HUES64 (cell line): ENCODE measurements at regions not wholly inside any gene's neighbourhood (a gene's known extent, or its start where the extent isn't known, plus 50 kb on each side); places are given as distances from the start of the nearest gene placed in this dataset.

Experiments
- H3K27ac ChIP-seq: 2 replicates; pipeline ENCODE4 v1.7.0; 2013; ENCODE audit warnings: low read depth, low read length, inconsistent platforms
- H3K27me3 ChIP-seq: 2 replicates; pipeline ENCODE4 v1.6.1; 2013; ENCODE audit warnings: mild to moderate bottlenecking, low read length; ENCODE audit not compliant: insufficient read depth
- H3K36me3 ChIP-seq: 2 replicates; pipeline ENCODE4 v1.6.1; 2013; ENCODE audit warnings: mild to moderate bottlenecking, low read length; ENCODE audit not compliant: insufficient read depth
- H3K4me1 ChIP-seq: 2 replicates; pipeline ENCODE4 v1.6.1; 2013; ENCODE audit warnings: mild to moderate bottlenecking, low read length, moderate library complexity; ENCODE audit not compliant: insufficient read depth
- H3K4me3 ChIP-seq: 2 replicates; pipeline ENCODE4 v1.5.1; 2013; ENCODE audit warnings: mild to moderate bottlenecking, low read length, moderate library complexity
- H3K9ac ChIP-seq: 2 replicates; pipeline ENCODE4 v1.6.1; 2013; ENCODE audit warnings: mild to moderate bottlenecking, low read depth, low read length
- H3K9me3 ChIP-seq: 2 replicates; pipeline ENCODE4 v1.6.1; 2013; ENCODE audit warnings: low read depth, low read length; ENCODE audit not compliant: insufficient read depth
- WGBS: fragments of 150-250, 120-280 bp; methylation state at CpG from one replicate; pipeline ENCODE4 v1.1.7; 2013; ENCODE audit warnings: missing lambda C conversion rate; 5-methylcytosine and 5-hydroxymethylcytosine counted together

DNA sequence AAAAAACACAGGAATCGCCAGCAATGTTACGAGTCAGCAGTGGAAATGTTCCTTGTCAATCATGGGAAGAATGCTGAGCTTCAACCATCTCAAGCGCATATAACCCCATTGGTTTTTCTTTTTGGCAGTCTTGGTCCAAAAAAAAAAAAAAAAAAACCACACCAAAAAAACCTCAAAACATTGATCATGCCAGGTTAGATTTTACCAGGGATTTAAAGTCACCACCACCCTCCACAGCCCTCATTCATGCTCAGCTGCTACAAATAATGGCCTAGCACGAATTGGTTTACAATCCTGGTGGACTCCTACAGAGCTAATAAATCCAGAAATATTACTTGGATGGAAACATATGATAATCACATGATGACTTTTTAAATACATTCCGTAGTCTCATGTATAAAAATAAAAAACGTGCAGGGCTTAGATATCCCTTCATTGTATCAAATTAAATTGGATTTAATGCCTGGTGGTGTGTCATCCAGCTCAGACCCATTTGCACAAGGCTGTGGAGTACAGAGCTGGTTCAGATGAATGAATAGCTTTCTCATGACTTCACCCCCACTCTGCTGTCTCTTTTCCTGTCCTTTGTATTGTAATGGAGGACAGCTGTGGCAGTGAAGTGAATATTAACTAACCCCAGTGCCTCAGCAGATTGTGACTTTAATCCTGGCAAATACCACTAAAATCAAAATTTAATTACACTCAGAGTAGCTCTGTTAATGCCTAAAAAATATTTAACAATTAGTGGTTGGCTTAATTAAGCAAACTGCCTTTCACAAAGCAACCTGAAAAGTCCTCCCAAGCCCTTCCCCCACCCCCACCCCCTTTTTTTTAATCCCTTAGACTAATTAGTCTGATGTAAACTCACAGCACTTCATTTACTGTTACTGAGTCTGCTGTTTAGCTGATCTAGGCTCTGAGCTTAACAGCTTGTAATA is 626.5 kb upstream of the ZNF608 start:
- 71% methylated on average over 4 of the region's 6 CpGs for WGBS
- no peaks in the 10 kb centered on the region for H3K9me3 ChIP-seq
- peak overlapping the region; percentile 63; the same call in 1 of the 2 replicates for H3K9ac ChIP-seq
- H3K27me3 ChIP-seq = no peaks in the 10 kb centered on the region
- no peaks in the 10 kb centered on the region for H3K36me3 ChIP-seq
- H3K4me3 ChIP-seq = peak overlapping the region; percentile 3; the same call in 1 of the 2 replicates
- H3K4me1 ChIP-seq = peaks cover 77% of the 10 kb centered on the region
- peak overlapping the region; percentile 83 for H3K27ac ChIP-seq

DNA sequence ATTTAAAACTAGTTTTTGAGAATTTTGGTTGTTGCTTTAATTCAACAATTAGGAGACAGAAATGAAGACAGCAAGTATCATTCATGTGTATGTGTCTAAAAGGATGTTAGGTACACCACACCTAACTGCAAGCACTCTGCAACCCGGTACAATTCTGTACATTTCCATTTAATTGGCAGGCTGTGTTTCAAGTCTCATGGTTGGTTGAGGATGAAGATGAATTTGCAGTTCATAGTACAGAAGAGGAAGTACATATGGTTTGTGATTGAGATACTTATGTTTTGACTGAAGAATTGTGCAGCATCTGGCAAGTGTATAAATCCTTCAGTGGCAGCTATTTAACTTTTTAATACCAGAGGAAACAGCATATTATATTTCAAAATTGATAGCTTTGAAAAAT is 628.7 kb upstream of the ZNF608 start:
- WGBS = 86% methylated on average over 1 of the region's 1 CpG
- Histone ChIP-seq H3K27me3 (no peaks in the 10 kb centered on the region), H3K4me3 (no peak overlapping the region), H3K4me1 (peaks cover 75% of the 10 kb centered on the region), H3K27ac (no peak overlapping the region), H3K9ac (no peak overlapping the region), H3K9me3 (no peaks in the 10 kb centered on the region), H3K36me3 (no peaks in the 10 kb centered on the region)

DNA sequence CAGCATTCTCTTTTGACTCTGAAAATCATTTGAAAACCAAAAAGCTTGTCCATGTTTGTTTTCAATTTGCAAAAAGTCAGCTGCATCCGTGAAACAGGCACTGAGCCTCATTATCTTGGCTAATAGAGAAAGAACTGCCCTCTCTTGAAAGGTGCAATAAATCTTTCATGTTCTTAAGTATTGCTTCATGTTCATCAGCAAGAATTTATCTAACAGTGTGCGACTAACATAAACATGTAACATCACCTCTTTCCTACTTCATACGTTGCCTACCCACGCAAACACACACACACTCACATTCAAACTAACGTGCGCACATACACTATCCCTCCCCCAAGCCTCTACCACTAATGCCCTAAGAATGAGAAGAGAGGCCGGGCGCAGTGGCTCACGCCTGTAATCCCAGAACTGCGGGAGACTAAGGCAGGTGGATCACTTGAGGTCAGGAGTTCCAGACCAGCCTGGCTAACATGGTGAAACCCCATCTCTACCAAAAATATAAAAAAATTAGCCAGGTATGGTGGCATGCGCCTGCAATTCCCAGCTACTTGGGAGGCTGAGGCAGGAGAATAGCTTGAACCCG is 629.7 kb upstream of the ZNF608 start:
- no peaks in the 10 kb centered on the region for H3K9me3 ChIP-seq
- H3K36me3 ChIP-seq = no peaks in the 10 kb centered on the region
- peaks cover 65% of the 10 kb centered on the region for H3K4me1 ChIP-seq
- H3K4me3 ChIP-seq = no peak overlapping the region
- 90% methylated on average over 12 of the region's 12 CpGs for WGBS
- no peak overlapping the region for H3K27ac ChIP-seq
- no peaks in the 10 kb centered on the region for H3K27me3 ChIP-seq
- H3K9ac ChIP-seq = no peak overlapping the region

DNA sequence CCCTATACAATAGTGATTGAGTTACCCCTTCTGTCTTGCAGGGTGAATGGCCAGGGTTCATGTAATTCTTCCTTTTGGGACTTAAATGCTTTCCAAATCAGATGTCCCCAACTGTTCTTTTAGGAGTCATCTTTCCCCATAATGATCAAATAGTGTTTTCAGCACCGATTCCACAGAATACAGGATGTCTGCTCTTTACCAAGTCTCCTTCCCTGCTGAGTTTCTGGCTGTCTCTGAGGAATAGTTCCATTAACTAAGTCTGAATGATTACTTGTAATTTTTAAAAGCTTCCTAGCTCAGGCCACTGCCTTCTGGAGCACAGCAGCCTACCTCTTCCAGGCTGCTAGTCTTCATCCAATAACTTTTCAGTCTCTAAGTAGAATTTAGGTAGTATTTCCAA is 630.7 kb upstream of the ZNF608 start:
- 35% methylated on average over 1 of the region's 1 CpG for WGBS
- Histone ChIP-seq H3K4me3 (no peak overlapping the region), H3K36me3 (no peaks in the 10 kb centered on the region), H3K27me3 (no peaks in the 10 kb centered on the region), H3K9me3 (no peaks in the 10 kb centered on the region), H3K9ac (no peak overlapping the region), H3K27ac (no peak overlapping the region; the same call in 1 of the 2 replicates), H3K4me1 (peaks cover 59% of the 10 kb centered on the region)

DNA sequence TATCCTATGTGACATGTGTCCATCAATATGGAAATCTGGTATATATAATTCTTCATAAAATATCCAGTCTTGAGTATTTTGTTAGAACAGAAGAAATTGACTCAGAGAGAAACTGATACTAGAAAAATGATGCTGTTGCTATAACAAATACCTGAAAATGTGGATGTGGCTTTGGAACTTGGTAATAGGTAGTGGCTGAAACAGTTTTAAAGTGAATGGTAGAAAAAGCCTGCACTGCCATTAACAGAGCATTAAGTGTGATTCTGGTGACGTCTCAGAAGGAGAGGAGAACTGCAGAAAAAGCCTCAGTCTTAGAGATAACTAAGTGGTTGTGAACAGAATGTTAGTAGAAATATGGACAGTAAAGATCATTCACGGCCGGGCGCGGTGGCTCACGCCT is 634.9 kb upstream of the ZNF608 start:
- Histone ChIP-seq H3K4me3 (no peak overlapping the region), H3K27ac (no peak overlapping the region), H3K9ac (no peak overlapping the region), H3K27me3 (no peaks in the 10 kb centered on the region), H3K4me1 (peaks cover 24% of the 10 kb centered on the region), H3K9me3 (no peaks in the 10 kb centered on the region), H3K36me3 (no peaks in the 10 kb centered on the region)
- WGBS = 88% methylated on average over 6 of the region's 6 CpGs

DNA sequence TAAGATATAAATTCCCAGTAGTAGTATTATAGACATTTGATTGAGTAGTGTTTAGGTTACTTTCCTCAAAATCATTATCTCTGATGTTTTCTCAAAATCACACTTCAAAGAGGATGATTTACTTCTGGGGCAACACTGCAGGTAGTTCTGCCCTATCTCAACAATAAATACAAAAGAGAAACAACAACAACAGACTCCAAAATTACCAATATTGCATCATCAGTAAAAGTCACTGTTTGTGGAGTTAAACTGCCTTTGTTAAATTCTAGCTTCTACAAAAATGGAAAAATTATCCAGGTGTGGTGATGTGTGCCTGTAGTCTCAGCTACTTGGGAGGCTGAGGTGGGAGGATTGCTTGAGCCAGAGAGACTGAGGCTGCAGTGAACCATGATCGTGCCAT is 637.6 kb upstream of the ZNF608 start:
- no CpG with 5 or more reads among the region's 1 CpG for WGBS
- Histone ChIP-seq H3K9me3 (no peaks in the 10 kb centered on the region), H3K27ac (no peak overlapping the region), H3K4me3 (no peak overlapping the region), H3K36me3 (no peaks in the 10 kb centered on the region), H3K27me3 (no peaks in the 10 kb centered on the region), H3K9ac (no peak overlapping the region), H3K4me1 (peaks cover 8% of the 10 kb centered on the region; the same call in 1 of the 2 replicates)

DNA sequence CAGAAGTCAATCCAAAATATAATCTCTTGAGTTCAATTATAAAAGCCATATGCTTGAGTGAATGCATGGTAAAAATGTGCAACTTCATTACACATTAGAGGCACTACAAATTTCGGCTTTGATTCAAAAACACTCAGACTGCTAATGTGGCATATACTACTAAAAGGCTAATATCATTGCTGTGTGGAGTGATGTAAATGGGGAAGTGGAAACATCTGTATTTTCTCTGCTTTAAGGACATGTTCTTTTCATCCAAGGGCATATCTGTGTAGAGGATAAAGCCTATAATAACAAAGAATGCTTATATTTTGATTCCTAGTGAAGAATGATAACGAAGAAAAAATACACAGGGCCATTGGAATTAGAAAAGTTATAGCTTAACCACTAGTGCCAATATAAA is 643.9 kb upstream of the ZNF608 start:
- H3K9me3 ChIP-seq = no peaks in the 10 kb centered on the region
- H3K9ac ChIP-seq = no peak overlapping the region
- no peaks in the 10 kb centered on the region for H3K27me3 ChIP-seq
- H3K4me1 ChIP-seq = peaks cover 8% of the 10 kb centered on the region; the same call in 1 of the 2 replicates
- no peak overlapping the region for H3K4me3 ChIP-seq
- H3K27ac ChIP-seq = no peak overlapping the region
- H3K36me3 ChIP-seq = no peaks in the 10 kb centered on the region
- 100% methylated on average over 1 of the region's 2 CpGs for whole genome bisulfite sequencing

DNA sequence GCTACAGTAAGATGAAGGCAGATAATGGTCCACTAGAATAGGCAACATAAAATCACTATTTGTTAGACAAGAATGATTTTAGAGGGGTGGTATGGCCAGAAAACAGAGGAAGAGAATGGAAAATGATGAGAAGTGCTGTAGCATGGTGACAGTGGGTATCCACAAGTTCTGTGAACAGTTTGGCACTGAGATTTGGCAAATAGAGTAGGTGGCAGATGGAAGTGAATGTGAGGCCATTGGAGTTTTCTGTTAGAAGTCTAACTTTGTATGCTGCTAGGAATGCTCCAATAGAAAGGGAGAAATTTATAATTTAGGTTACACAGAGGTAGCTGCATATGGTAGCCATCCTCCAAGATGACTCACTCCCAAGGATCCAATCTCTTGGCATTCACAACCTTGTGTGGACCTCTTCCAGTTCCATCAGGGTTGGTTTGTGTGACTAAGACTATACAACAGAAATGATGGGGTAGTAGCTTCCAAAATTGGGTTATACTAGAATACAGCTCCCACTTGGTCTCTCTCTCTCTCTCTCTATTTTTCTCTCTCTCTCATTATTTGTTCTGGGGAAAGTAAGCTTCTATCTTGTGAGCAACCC is 646.9 kb upstream of the ZNF608 start:
- Histone ChIP-seq H3K36me3 (no peaks in the 10 kb centered on the region), H3K27me3 (no peaks in the 10 kb centered on the region), H3K4me1 (no peaks in the 10 kb centered on the region), H3K4me3 (no peak overlapping the region), H3K9ac (no peak overlapping the region), H3K27ac (no peak overlapping the region), H3K9me3 (peaks cover 5% of the 10 kb centered on the region; the same call in 1 of the 2 replicates)

DNA sequence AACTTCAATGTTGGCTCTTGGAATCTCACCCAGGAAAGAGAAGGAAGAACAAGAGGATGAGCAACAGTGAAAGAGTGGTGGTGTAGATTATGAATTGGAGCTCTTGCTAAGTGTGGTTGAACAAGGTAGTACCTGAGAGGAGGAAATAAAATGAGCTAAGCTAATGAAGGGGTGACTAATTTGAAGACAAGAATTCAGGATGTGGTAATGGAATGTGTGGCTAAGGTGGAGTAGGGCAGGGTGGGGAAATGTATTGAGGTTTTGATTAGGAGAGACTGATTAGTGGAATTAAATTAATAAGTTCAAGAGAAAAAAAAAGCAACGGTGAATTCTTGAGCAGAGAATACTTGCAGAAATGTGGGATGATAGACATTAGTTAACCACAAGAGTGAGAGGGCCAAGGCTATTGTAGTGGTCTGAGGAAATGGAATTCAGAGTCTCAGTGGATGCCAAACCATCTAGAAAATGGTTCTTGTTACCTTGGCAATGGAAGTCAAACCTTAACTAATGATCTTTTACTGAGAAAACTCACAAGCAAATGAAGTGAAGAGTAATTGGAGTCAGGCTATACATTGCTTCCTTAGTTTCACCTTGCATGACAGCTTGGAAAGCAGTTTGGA is 648.3 kb upstream of the ZNF608 start:
- no peaks in the 10 kb centered on the region for H3K27me3 ChIP-seq
- WGBS = 93% methylated on average over 1 of the region's 1 CpG
- no peaks in the 10 kb centered on the region for H3K36me3 ChIP-seq
- no peak overlapping the region for H3K9ac ChIP-seq
- peaks cover 5% of the 10 kb centered on the region; the same call in 1 of the 2 replicates for H3K9me3 ChIP-seq
- H3K27ac ChIP-seq = no peak overlapping the region
- H3K4me3 ChIP-seq = no peak overlapping the region
- H3K4me1 ChIP-seq = no peaks in the 10 kb centered on the region

DNA sequence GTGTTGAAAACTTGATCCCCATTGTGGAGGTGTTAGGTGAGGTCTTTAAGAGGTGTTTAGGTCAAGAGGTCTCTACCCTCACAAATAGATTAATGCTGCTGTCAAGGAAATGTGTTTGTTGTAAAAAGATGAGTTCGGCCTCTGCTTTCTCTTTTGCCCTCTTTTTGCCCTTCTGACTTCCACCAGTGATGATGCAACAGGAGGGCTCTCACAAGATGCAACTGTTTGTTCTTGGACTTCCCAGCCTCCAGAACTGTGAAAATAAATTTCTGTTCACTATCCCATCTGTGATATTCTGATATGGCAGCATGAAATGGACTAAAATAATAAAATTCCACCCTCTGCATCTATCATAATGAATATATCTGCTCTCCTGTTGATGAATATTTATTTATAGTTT is 650.0 kb upstream of the ZNF608 start:
- Histone ChIP-seq H3K9me3 (peaks cover 5% of the 10 kb centered on the region; the same call in 1 of the 2 replicates), H3K27me3 (no peaks in the 10 kb centered on the region), H3K36me3 (no peaks in the 10 kb centered on the region), H3K4me1 (no peaks in the 10 kb centered on the region), H3K27ac (no peak overlapping the region), H3K9ac (no peak overlapping the region), H3K4me3 (no peak overlapping the region)
- WGBS = 100% methylated on average over 1 of the region's 1 CpG

DNA sequence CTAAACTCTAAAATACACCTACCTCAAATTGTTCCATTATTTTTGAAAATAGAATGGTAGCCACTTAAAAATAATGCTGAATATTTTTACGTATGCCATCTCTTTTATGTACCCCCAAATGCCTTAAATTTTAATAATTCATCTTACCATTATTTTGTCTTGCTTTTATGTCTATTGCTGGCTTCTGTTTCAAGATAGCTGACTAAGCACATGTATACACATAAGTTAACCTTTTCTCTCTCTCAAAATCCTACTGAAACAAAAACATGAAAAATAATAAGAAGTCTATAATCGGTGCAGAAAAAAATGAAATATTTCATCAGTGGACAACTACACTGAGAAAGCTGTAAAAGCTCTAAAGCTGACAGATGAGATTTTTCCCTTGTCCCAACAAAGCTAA is 652.0 kb upstream of the ZNF608 start:
- Histone ChIP-seq H3K36me3 (no peaks in the 10 kb centered on the region), H3K9me3 (peaks cover 5% of the 10 kb centered on the region; the same call in 1 of the 2 replicates), H3K27ac (no peak overlapping the region), H3K9ac (no peak overlapping the region), H3K27me3 (no peaks in the 10 kb centered on the region), H3K4me1 (no peaks in the 10 kb centered on the region), H3K4me3 (no peak overlapping the region)
- 100% methylated on average over 2 of the region's 2 CpGs for WGBS
